Neural cell (in vitro differentiated cells): ENCODE measurements at regions not wholly inside any gene's neighbourhood (a gene's known extent, or its start where the extent isn't known, plus 50 kb on each side); places are given as distances from the start of the nearest gene placed in this dataset.

Source experiments
- H2AFZ ChIP-seq: fragments of 200-600, 300-800 bp; sonication (generic), shearing (Covaris generic); 2 replicates; pipeline ENCODE4 v1.6.0; 2014; ENCODE audit warnings: low read depth, mild to moderate bottlenecking, antibody characterized with exemption, low read length, moderate library complexity
- H3F3A ChIP-seq: fragments of 200-600 bp; shearing (Covaris generic); 2 replicates; pipeline ENCODE4 v1.6.1; 2016; ENCODE audit warnings: mild to moderate bottlenecking, moderate library complexity, mixed read lengths, antibody characterized with exemption, low read length; ENCODE audit not compliant: insufficient read depth, poor library complexity, severe bottlenecking
- H3K27ac ChIP-seq: fragments of 200-600, 300-800 bp; sonication (generic), shearing (Covaris generic); 2 replicates; pipeline ENCODE4 v1.5.1; 2014; ENCODE audit warnings: mild to moderate bottlenecking, low read length, moderate library complexity
- H3K27me3 ChIP-seq: fragments of 300-800, 200-600 bp; sonication (generic), shearing (Covaris generic); 2 replicates; pipeline ENCODE4 v1.6.0; 2014; ENCODE audit warnings: mild to moderate bottlenecking, low read depth, low read length, moderate library complexity; ENCODE audit not compliant: insufficient read depth
- H3K36me3 ChIP-seq: fragments of 300-800, 200-600 bp; sonication (generic), shearing (Covaris generic); 2 replicates; pipeline ENCODE4 v1.5.1; 2014; ENCODE audit warnings: mild to moderate bottlenecking, antibody characterized with exemption, low read length, moderate library complexity; ENCODE audit not compliant: insufficient read depth
- H3K4me2 ChIP-seq: fragments of 300-800, 200-600 bp; sonication (generic), shearing (Covaris generic); 2 replicates; pipeline ENCODE4 v1.6.0; 2014; ENCODE audit warnings: mild to moderate bottlenecking, low read length
- H3K4me3 ChIP-seq: fragments of 300-800, 200-600 bp; sonication (generic), shearing (Covaris generic); 2 replicates; pipeline ENCODE4 v1.5.1; 2014; ENCODE audit warnings: mild to moderate bottlenecking, low read length, moderate library complexity
- H3K79me2 ChIP-seq: fragments of 200-600 bp; shearing (Covaris generic); replicated peaks from 2 replicates; pipeline ENCODE4 v1.6.0; 2014; ENCODE audit warnings: mild to moderate bottlenecking, low read length, moderate library complexity; ENCODE audit not compliant: insufficient read depth
- H3K9ac ChIP-seq: fragments of 300-800, 200-600 bp; sonication (generic), shearing (Covaris generic); 2 replicates; pipeline ENCODE4 v1.6.1; 2016; ENCODE audit warnings: mild to moderate bottlenecking, low read length, mixed read lengths
- H3K9me2 ChIP-seq: fragments of 200-600 bp; shearing (Covaris generic); 2 replicates; pipeline ENCODE4 v1.6.1; 2016; ENCODE audit warnings: mild to moderate bottlenecking, low read length, mixed read lengths; ENCODE audit not compliant: insufficient read depth
- H3K9me3 ChIP-seq: fragments of 200-600, 300-800 bp; sonication (generic), shearing (Covaris generic); 2 replicates; pipeline ENCODE4 v1.6.1; 2016; ENCODE audit warnings: mild to moderate bottlenecking, mixed run types, low read length, moderate library complexity, mixed read lengths
- H4K20me1 ChIP-seq: fragments of 200-600 bp; shearing (Covaris generic); 2 replicates; pipeline ENCODE4 v1.6.1; 2016; ENCODE audit warnings: mild to moderate bottlenecking, mixed run types; ENCODE audit not compliant: insufficient read depth
- CTCF ChIP-seq: fragments of 450-650 bp; IDR thresholded peaks from 2 replicates; pipeline ENCODE4 v1.5.1; 2014; ENCODE audit warnings: antibody characterized with exemption, mild to moderate bottlenecking, moderate library complexity; ENCODE audit not compliant: poor library complexity, severe bottlenecking
- EP300 ChIP-seq: fragments of 450-650 bp; conservative IDR thresholded peaks from 2 replicates; pipeline ENCODE4 v1.6.1; 2014; ENCODE audit warnings: antibody characterized with exemption, mild to moderate bottlenecking, moderate library complexity; ENCODE audit not compliant: poor library complexity, severe bottlenecking
- EZH2 ChIP-seq: fragments of 200-600, 300-800 bp; shearing (Covaris generic), sonication (generic); IDR thresholded peaks from 2 replicates; pipeline ENCODE4 v1.6.1; 2014; ENCODE audit warnings: antibody characterized with exemption, low read length, borderline replicate concordance, mild to moderate bottlenecking; ENCODE audit not compliant: insufficient read depth, poor library complexity, severe bottlenecking
- MXI1 ChIP-seq: fragments of 450-650 bp; conservative IDR thresholded peaks from 2 replicates; pipeline ENCODE4 v1.6.1; 2014; ENCODE audit warnings: antibody characterized with exemption, mild to moderate bottlenecking; ENCODE audit not compliant: poor library complexity, severe bottlenecking
- POLR2AphosphoS5 ChIP-seq: IDR thresholded peaks from 2 replicates; pipeline ENCODE4 v1.6.1; 2012
- RAD21 ChIP-seq: fragments of 450-650 bp; conservative IDR thresholded peaks from 2 replicates; pipeline ENCODE4 v1.6.1; 2014; ENCODE audit warnings: antibody characterized with exemption, mild to moderate bottlenecking, moderate library complexity
- SMC3 ChIP-seq: fragments of 450-650 bp; conservative IDR thresholded peaks from 2 replicates; pipeline ENCODE4 v1.6.1; 2014; ENCODE audit warnings: antibody characterized with exemption, mild to moderate bottlenecking, moderate library complexity; ENCODE audit not compliant: poor library complexity
- TAF1 ChIP-seq: IDR thresholded peaks from 2 replicates; pipeline ENCODE4 v1.6.1; 2012; ENCODE audit warnings: low read depth
- TF ChIP-seq, protein P1 (sequence below): IDR thresholded peaks from 2 replicates; pipeline ENCODE4 v1.6.1; 2012; ENCODE audit warnings: borderline replicate concordance

GRCh38 chr2:177154809-177155208, 57.8 kb upstream of the HNRNPA3 start:
- no peaks in the 10 kb centered on the region for H3K9me2 ChIP-seq
- H3K36me3 ChIP-seq: no peaks in the 10 kb centered on the region
- H3K79me2 ChIP-seq: no peaks in the 10 kb centered on the region
- H3K9me3 ChIP-seq: no peaks in the 10 kb centered on the region
- no peaks in the 10 kb centered on the region for H3F3A ChIP-seq
- H3K27me3 ChIP-seq: peaks cover 14% of the 10 kb centered on the region
- no peak overlapping the region for H2AFZ ChIP-seq
- no peak overlapping the region for H3K4me2 ChIP-seq
- H3K27ac ChIP-seq: no peak overlapping the region
- TF ChIP-seq SMC3 (no peak), TAF1 (no peak), MXI1 (no peak), EZH2 (no peak), EP300 (no peak), CTCF (no peak), RAD21 (no peak)
- no peak overlapping the region for H3K9ac ChIP-seq
- H3K4me3 ChIP-seq: no peak overlapping the region
- no peaks in the 10 kb centered on the region for H4K20me1 ChIP-seq

GRCh38 chr2:177155631-177156030, 57.0 kb upstream of the HNRNPA3 start:
- H2AFZ ChIP-seq: no peak overlapping the region
- H3K9me2 ChIP-seq: no peaks in the 10 kb centered on the region
- H3K9me3 ChIP-seq: no peaks in the 10 kb centered on the region
- no peaks in the 10 kb centered on the region for H3F3A ChIP-seq
- H3K9ac ChIP-seq: no peak overlapping the region
- no peak overlapping the region for H3K4me3 ChIP-seq
- H3K27me3 ChIP-seq: peaks cover 7% of the 10 kb centered on the region
- H3K36me3 ChIP-seq: no peaks in the 10 kb centered on the region
- H4K20me1 ChIP-seq: no peaks in the 10 kb centered on the region
- H3K27ac ChIP-seq: no peak overlapping the region
- no peak for TF ChIP-seq SMC3
- TF ChIP-seq POLR2AphosphoS5: no peak
- TF ChIP-seq CTCF: no peak
- TF ChIP-seq MXI1: no peak
- TF ChIP-seq TAF1: no peak
- TF ChIP-seq EZH2: no peak
- TF ChIP-seq, protein P1, sequence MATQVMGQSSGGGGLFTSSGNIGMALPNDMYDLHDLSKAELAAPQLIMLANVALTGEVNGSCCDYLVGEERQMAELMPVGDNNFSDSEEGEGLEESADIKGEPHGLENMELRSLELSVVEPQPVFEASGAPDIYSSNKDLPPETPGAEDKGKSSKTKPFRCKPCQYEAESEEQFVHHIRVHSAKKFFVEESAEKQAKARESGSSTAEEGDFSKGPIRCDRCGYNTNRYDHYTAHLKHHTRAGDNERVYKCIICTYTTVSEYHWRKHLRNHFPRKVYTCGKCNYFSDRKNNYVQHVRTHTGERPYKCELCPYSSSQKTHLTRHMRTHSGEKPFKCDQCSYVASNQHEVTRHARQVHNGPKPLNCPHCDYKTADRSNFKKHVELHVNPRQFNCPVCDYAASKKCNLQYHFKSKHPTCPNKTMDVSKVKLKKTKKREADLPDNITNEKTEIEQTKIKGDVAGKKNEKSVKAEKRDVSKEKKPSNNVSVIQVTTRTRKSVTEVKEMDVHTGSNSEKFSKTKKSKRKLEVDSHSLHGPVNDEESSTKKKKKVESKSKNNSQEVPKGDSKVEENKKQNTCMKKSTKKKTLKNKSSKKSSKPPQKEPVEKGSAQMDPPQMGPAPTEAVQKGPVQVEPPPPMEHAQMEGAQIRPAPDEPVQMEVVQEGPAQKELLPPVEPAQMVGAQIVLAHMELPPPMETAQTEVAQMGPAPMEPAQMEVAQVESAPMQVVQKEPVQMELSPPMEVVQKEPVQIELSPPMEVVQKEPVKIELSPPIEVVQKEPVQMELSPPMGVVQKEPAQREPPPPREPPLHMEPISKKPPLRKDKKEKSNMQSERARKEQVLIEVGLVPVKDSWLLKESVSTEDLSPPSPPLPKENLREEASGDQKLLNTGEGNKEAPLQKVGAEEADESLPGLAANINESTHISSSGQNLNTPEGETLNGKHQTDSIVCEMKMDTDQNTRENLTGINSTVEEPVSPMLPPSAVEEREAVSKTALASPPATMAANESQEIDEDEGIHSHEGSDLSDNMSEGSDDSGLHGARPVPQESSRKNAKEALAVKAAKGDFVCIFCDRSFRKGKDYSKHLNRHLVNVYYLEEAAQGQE: no peak
- no peak for TF ChIP-seq EP300
- no peak for TF ChIP-seq RAD21
- H3K4me2 ChIP-seq: no peak overlapping the region
- no peaks in the 10 kb centered on the region for H3K79me2 ChIP-seq
